Activated gamma-delta T cell treated with anti-CD3 and anti-CD28 coated beads, Interleukin-2, amount 50 U/mL, for 16 hours (primary cell): ENCODE measurements at regions not wholly inside any gene's neighbourhood (a gene's known extent, or its start where the extent isn't known, plus 50 kb on each side); places are given as distances from the start of the nearest gene placed in this dataset.
"Not testable (repeated sequence)": the region's sequence is repeated elsewhere in the genome, so short reads cannot be mapped to it uniquely, and the experiment has no call there.

Source experiments
- DNase-seq: peaks from one replicate; pipeline ENCODE4 v3.0.0-alpha.2; 2020; ENCODE audit warnings: low read depth

- DNase-seq, result not testable (repeated sequence)
These were observed 136.4 kb upstream of the AFDN start for GRCh38 chr6:167690167-167690922.

- no peak for DNase-seq
These were observed 135.8 kb upstream of the AFDN start for GRCh38 chr6:167690931-167691330.

GRCh38 chr6:167691533-167692312 is 135.0 kb upstream of the AFDN start:
- no peak for DNase-seq

GRCh38 chr6:167693478-167693877 is 133.2 kb upstream of the AFDN start:
- DNase-seq, result not testable (repeated sequence)

- DNase-seq, result no peak
These were observed 130.9 kb upstream of the AFDN start for GRCh38 chr6:167695831-167696230.

- DNase-seq, result no peak
These were observed 130.4 kb upstream of the AFDN start for GRCh38 chr6:167696296-167696695.

GRCh38 chr6:167697316-167697715 is 129.4 kb upstream of the AFDN start:
- DNase-seq, result no peak

- no peak for DNase-seq
These were observed 128.2 kb upstream of the AFDN start for GRCh38 chr6:167698540-167698939.

GRCh38 chr6:167699141-167699931 is 127.4 kb upstream of the AFDN start:
- no peak for DNase-seq

- no peak for DNase-seq
These were observed 126.5 kb upstream of the AFDN start for GRCh38 chr6:167700199-167700598.

- no peak for DNase-seq
These were observed 125.7 kb upstream of the AFDN start for GRCh38 chr6:167701010-167701409.

GRCh38 chr6:167702241-167702827 is 124.4 kb upstream of the AFDN start:
- DNase-seq, result no peak

GRCh38 chr6:167703347-167703746 is 123.4 kb upstream of the AFDN start:
- no peak for DNase-seq

- no peak for DNase-seq
These were observed 122.9 kb upstream of the AFDN start for GRCh38 chr6:167703781-167704180.

GRCh38 chr6:167704396-167704901 is 122.3 kb upstream of the AFDN start:
- DNase-seq, result no peak

- no peak for DNase-seq
These were observed 121.4 kb upstream of the AFDN start for GRCh38 chr6:167705211-167705750.

- peak; percentile 9 for DNase-seq
These were observed 120.2 kb upstream of the AFDN start for GRCh38 chr6:167706313-167707109.

GRCh38 chr6:167707686-167708500 is 118.8 kb upstream of the AFDN start:
- no peak for DNase-seq

GRCh38 chr6:167708501-167709094 is 118.1 kb upstream of the AFDN start:
- no peak for DNase-seq

GRCh38 chr6:167709196-167709595 is 117.5 kb upstream of the AFDN start:
- DNase-seq, result no peak
